ENCODE measurements at regions not wholly inside any gene's neighbourhood (a gene's known extent, or its start where the extent isn't known, plus 50 kb on each side); places are given as distances from the start of the nearest gene placed in this dataset.
"Not testable (repeated sequence)": the region's sequence is repeated elsewhere in the genome, so short reads cannot be mapped to it uniquely, and the experiment has no call there.

DNA sequence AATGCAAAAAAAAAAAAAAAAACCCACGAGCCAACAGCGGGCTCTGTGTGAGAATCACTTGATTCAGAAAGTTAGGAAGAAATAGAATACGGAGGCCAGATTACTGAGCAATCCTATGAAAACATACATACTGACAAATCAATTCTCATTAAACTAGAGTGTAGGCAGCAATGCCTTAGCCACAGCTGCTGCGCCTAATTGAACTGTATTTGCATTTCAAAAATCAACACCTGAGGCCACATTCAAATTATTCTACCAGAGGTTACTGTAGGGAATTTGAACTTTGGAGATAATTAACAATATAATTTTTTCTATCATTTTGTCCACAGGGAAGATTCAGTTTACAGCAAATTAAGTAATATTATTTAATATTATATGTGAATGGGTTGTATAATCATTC, 138.4 kb upstream of the PLD5 start:
- TF ChIP-seq, protein P1, sequence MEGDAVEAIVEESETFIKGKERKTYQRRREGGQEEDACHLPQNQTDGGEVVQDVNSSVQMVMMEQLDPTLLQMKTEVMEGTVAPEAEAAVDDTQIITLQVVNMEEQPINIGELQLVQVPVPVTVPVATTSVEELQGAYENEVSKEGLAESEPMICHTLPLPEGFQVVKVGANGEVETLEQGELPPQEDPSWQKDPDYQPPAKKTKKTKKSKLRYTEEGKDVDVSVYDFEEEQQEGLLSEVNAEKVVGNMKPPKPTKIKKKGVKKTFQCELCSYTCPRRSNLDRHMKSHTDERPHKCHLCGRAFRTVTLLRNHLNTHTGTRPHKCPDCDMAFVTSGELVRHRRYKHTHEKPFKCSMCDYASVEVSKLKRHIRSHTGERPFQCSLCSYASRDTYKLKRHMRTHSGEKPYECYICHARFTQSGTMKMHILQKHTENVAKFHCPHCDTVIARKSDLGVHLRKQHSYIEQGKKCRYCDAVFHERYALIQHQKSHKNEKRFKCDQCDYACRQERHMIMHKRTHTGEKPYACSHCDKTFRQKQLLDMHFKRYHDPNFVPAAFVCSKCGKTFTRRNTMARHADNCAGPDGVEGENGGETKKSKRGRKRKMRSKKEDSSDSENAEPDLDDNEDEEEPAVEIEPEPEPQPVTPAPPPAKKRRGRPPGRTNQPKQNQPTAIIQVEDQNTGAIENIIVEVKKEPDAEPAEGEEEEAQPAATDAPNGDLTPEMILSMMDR (IDR thresholded peaks at IDR 0.05), result no peak
- Mint-ChIP-seq H3K4me1 (ENCODE audit: low read depth) (no peaks in the 10 kb centered on the region), H3K27me3 (peaks cover 2% of the 10 kb centered on the region), H3K36me3 (ENCODE audit: low read depth) (no peaks in the 10 kb centered on the region), H3K4me3 (no peak overlapping the region), H3K9me3 (peaks cover 3% of the 10 kb centered on the region), H3K27ac (no peak overlapping the region)
- Histone ChIP-seq H3K36me3 (ENCODE audit: insufficient read depth, low read length) (no peaks in the 10 kb centered on the region), H3K27me3 (ENCODE audit: control insufficient read depth in 1 of 2, insufficient read depth in 2 of 2, low read length in 2 of 2) (no peaks in the 10 kb centered on the region), H3K4me1 (ENCODE audit: insufficient read depth, low read length) (no peaks in the 10 kb centered on the region), H3K27ac (ENCODE audit: low read depth in 1 of 2, low read length in 2 of 2) (no peak overlapping the region), H3K9me3 (ENCODE audit: control insufficient read depth in 1 of 2, insufficient read depth in 1 of 2, low read length in 2 of 2) (no peaks in the 10 kb centered on the region), H3K4me3 (ENCODE audit: low read length) (no peak overlapping the region)
- POLR2A ChIA-PET, result no interaction called here
- intact Hi-C loops (cut with DNase I, micrococcal nuclease), result no loop called here
- ATAC-seq (ENCODE audit: poor library complexity) (no peak), DNase-seq (no peak)
- CTCF ChIA-PET, result no interaction called here

DNA sequence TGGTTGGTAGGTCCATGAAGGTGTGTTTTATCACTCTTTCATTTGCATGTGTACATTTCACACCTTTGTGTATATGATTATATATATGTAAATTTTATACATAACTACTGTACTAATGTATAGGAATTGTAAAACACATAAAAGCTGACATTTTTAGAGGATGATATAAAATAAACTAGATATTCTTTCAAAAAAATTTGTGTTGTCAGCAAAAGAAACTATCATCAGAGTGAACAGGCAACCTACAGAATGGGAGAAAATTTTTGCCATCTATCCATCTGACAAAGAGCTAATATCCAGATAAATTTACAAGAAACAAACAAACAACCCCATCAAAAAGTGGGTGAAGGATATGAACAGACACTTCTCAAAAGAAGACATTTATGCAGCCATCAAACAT, 129.3 kb upstream of the PLD5 start:
- DNase-seq; H3K4me3 ChIP-seq (ENCODE audit: low read length); intact Hi-C loops (cut with DNase I, micrococcal nuclease); H3K36me3 ChIP-seq (ENCODE audit: insufficient read depth, low read length); ATAC-seq (ENCODE audit: poor library complexity); H3K9me3 Mint-ChIP-seq; H3K27ac ChIP-seq (ENCODE audit: low read depth in 1 of 2, low read length in 2 of 2); H3K27ac Mint-ChIP-seq; H3K4me3 Mint-ChIP-seq; H3K27me3 ChIP-seq (ENCODE audit: control insufficient read depth in 1 of 2, insufficient read depth in 2 of 2, low read length in 2 of 2); H3K4me1 ChIP-seq (ENCODE audit: insufficient read depth, low read length); H3K36me3 Mint-ChIP-seq (ENCODE audit: low read depth); CTCF ChIA-PET; H3K27me3 Mint-ChIP-seq; POLR2A ChIA-PET; H3K9me3 ChIP-seq (ENCODE audit: control insufficient read depth in 1 of 2, insufficient read depth in 1 of 2, low read length in 2 of 2); H3K4me1 Mint-ChIP-seq (ENCODE audit: low read depth): not testable (repeated sequence)

GRCh38 chr1:242651817-242652216, 127.3 kb upstream of the PLD5 start:
- H3K9me3 Mint-ChIP-seq, result peaks cover 4% of the 10 kb centered on the region
- ATAC-seq (ENCODE audit: poor library complexity), result no peak
- Histone ChIP-seq H3K4me3 (ENCODE audit: low read length) (no peak overlapping the region), H3K27me3 (ENCODE audit: control insufficient read depth in 1 of 2, insufficient read depth in 2 of 2, low read length in 2 of 2) (no peaks in the 10 kb centered on the region), H3K4me1 (ENCODE audit: insufficient read depth, low read length) (no peaks in the 10 kb centered on the region), H3K9me3 (ENCODE audit: control insufficient read depth in 1 of 2, insufficient read depth in 1 of 2, low read length in 2 of 2) (peaks cover 0 to 8% of the 10 kb centered on the region in 2 experiments), H3K27ac (ENCODE audit: low read depth in 1 of 2, low read length in 2 of 2) (no peak overlapping the region), H3K36me3 (ENCODE audit: insufficient read depth, low read length) (no peaks in the 10 kb centered on the region)
- intact Hi-C loops (cut with DNase I, micrococcal nuclease), result no loop called here
- ChIA-PET POLR2A (no interaction called here), CTCF (no interaction called here)
- no peak overlapping the region for H3K27ac Mint-ChIP-seq
- no peaks in the 10 kb centered on the region for H3K4me1 Mint-ChIP-seq (ENCODE audit: low read depth)
- no peaks in the 10 kb centered on the region for H3K27me3 Mint-ChIP-seq
- H3K36me3 Mint-ChIP-seq (ENCODE audit: low read depth), result no peaks in the 10 kb centered on the region
- DNase-seq, result no peak
- no peak overlapping the region for H3K4me3 Mint-ChIP-seq
- TF ChIP-seq, protein P1 (IDR thresholded peaks at IDR 0.05), result no peak

DNA sequence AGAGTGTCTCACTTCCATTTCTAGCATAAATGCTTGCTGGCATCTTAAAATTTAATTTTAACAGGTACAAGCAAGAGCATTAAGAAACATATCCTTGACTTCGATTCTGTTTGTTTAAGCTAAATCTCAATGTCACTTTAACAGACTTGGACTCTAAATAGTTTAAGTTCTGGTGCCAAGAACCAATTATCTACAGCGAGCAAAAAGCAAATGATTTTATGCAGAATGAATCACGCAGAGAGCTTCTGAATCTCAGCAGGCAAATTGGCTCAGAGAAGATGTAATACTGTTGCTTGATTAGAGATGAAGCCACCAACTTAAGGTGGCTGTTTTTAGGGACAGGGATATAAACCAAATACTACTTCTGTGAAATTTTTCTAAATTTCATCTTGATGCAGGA, 117.0 kb upstream of the PLD5 start:
- H3K36me3 ChIP-seq (ENCODE audit: insufficient read depth, low read length), result no peaks in the 10 kb centered on the region
- Mint-ChIP-seq H3K9me3 (no peaks in the 10 kb centered on the region), H3K4me3 (no peak overlapping the region), H3K27ac (no peak overlapping the region), H3K4me1 (ENCODE audit: low read depth) (no peaks in the 10 kb centered on the region), H3K36me3 (ENCODE audit: low read depth) (no peaks in the 10 kb centered on the region), H3K27me3 (peaks cover 3% of the 10 kb centered on the region)
- POLR2A ChIA-PET, result no interaction called here
- no peak for DNase-seq
- intact Hi-C loops (cut with DNase I, micrococcal nuclease), result no loop called here
- H3K27me3 ChIP-seq (ENCODE audit: control insufficient read depth in 1 of 2, insufficient read depth in 2 of 2, low read length in 2 of 2), result no peaks in the 10 kb centered on the region
- H3K4me3 ChIP-seq (ENCODE audit: low read length), result no peak overlapping the region
- H3K4me1 ChIP-seq (ENCODE audit: insufficient read depth, low read length), result no peaks in the 10 kb centered on the region
- TF ChIP-seq, protein P1 (IDR thresholded peaks at IDR 0.05), result no peak
- H3K9me3 ChIP-seq (ENCODE audit: control insufficient read depth in 1 of 2, insufficient read depth in 1 of 2, low read length in 2 of 2), result no peaks in the 10 kb centered on the region
- CTCF ChIA-PET, result no interaction called here
- ATAC-seq (ENCODE audit: poor library complexity), result no peak
- no peak overlapping the region for H3K27ac ChIP-seq (ENCODE audit: low read depth in 1 of 2, low read length in 2 of 2)

All from CD4-positive, alpha-beta T cell (primary cell).